Vagina (tissue), 2 donors: ENCODE measurements at regions not wholly inside any gene's neighbourhood (a gene's known extent, or its start where the extent isn't known, plus 50 kb on each side); places are given as distances from the start of the nearest gene placed in this dataset.

Experiments
- DNase-seq, 2 donors: peaks; one replicate each; pipeline ENCODE4 v3.0.0-alpha.2; 2017; ENCODE audit errors: extremely low spot score in 2 of 2
- H3K27ac ChIP-seq: fragments of 200-600 bp; sonication (generic); one replicate; pipeline ENCODE4 v1.5.1; 2019
- H3K27me3 ChIP-seq: fragments of 200-600 bp; sonication (generic); one replicate; pipeline ENCODE4 v1.5.1; 2019
- H3K36me3 ChIP-seq, 2 donors: fragments of 200-600 bp; sonication (generic); one replicate each; pipeline ENCODE4 v1.5.1; 2017 to 2019
- H3K4me1 ChIP-seq: fragments of 200-600 bp; sonication (generic); one replicate; pipeline ENCODE4 v1.5.1; 2019
- H3K4me3 ChIP-seq, 2 donors: fragments of 200-600 bp; sonication (generic); 1 replicate in 1 of 2; 2 replicates in 1 of 2; pipeline ENCODE4 v1.5.1; 2016 to 2019
- H3K9me3 ChIP-seq: fragments of 200-600 bp; sonication (generic); one replicate; pipeline ENCODE4 v1.5.1; 2019
- POLR2A ChIP-seq, 2 donors: fragments of 450-650 bp; IDR thresholded peaks; one replicate each; pipeline ENCODE4 v1.6.1; 2017; ENCODE audit warnings: antibody characterized with exemption in 2 of 2, mild to moderate bottlenecking in 2 of 2, moderate library complexity in 2 of 2
- POLR2AphosphoS5 ChIP-seq, 2 donors: sonication (generic); formaldehyde crosslinking; IDR thresholded peaks; one replicate each; pipeline ENCODE4 v1.9.0; 2017; ENCODE audit warnings: antibody characterized with exemption in 2 of 2, mild to moderate bottlenecking in 2 of 2, low read depth in 1 of 2; ENCODE audit not compliant: insufficient read depth in 1 of 2
- intact Hi-C: fragments of 100-400 bp; cut with DNase I; formaldehyde crosslinking; loops from one replicate; pipeline ENCODE4 v1.15.1; 2023
- TF ChIP-seq, protein P1 (sequence below), 3 experiments: fragments of 450-650 bp in 2 of 3; fragments of 200-600 bp in 1 of 3; sonication (generic) in 1 of 3; IDR thresholded peaks; one replicate each; pipeline ENCODE4 v1.5.1; 2017 to 2019; ENCODE audit warnings: antibody characterized with exemption in 3 of 3, mild to moderate bottlenecking in 2 of 3, moderate library complexity in 2 of 3

DNA sequence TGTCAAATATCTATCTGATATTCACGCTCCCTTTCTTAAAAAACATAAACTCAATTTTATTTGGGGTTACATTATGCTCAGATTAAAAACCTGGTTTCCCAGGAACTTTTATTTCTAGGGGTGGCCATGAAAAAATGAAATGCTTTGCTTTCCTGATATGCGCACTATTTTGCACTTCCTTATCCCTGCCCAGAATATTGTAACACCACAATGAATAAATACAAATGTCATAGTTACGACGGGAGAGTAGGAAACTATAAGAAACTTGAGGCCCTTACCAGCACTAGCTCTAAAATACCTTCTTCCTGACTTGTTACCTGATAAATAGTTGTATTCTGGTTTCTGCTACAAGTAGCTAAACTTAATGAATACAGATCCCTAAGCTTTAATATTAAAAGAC lies 475.6 kb upstream of the CWC22 start:
- H3K27ac ChIP-seq, result no peak overlapping the region
- intact Hi-C loops, result no loop called here
- no peaks in the 10 kb centered on the region for H3K27me3 ChIP-seq
- no peak overlapping the region for H3K4me3 ChIP-seq
- no peaks in the 10 kb centered on the region for H3K4me1 ChIP-seq
- DNase-seq, result no peak
- TF ChIP-seq, protein P1, sequence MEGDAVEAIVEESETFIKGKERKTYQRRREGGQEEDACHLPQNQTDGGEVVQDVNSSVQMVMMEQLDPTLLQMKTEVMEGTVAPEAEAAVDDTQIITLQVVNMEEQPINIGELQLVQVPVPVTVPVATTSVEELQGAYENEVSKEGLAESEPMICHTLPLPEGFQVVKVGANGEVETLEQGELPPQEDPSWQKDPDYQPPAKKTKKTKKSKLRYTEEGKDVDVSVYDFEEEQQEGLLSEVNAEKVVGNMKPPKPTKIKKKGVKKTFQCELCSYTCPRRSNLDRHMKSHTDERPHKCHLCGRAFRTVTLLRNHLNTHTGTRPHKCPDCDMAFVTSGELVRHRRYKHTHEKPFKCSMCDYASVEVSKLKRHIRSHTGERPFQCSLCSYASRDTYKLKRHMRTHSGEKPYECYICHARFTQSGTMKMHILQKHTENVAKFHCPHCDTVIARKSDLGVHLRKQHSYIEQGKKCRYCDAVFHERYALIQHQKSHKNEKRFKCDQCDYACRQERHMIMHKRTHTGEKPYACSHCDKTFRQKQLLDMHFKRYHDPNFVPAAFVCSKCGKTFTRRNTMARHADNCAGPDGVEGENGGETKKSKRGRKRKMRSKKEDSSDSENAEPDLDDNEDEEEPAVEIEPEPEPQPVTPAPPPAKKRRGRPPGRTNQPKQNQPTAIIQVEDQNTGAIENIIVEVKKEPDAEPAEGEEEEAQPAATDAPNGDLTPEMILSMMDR (IDR thresholded peaks at IDR 0.05), result no peak
- TF ChIP-seq POLR2AphosphoS5 (IDR thresholded peaks at IDR 0.05; ENCODE audit: insufficient read depth in 1 of 2, low read depth in 1 of 2) (no peak), POLR2A (IDR thresholded peaks at IDR 0.05) (no peak)
- no peaks in the 10 kb centered on the region for H3K36me3 ChIP-seq
- no peaks in the 10 kb centered on the region for H3K9me3 ChIP-seq

DNA sequence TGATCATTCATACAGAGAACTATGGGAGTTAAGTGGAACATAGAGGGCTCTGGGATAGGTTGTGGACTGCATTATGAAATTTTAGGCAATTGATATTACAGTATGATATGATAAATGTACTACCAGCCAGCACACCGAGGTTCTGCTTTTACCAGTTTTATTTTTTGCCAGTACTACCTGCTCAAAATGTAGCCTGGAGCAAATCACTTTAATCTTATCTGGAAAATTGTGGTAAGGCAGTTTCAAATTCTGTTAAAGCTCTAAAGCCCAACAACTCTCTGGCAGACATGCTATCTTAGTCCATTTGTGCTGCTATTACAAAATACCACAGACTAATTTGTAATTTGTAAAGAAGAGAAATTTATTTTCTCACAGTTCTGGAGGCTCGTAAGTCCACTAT lies 474.9 kb upstream of the CWC22 start:
- intact Hi-C loops, result no loop called here
- Histone ChIP-seq H3K9me3 (no peaks in the 10 kb centered on the region), H3K27ac (no peak overlapping the region), H3K27me3 (no peaks in the 10 kb centered on the region), H3K4me1 (no peaks in the 10 kb centered on the region), H3K36me3 (no peaks in the 10 kb centered on the region), H3K4me3 (no peak overlapping the region)
- DNase-seq, result no peak
- TF ChIP-seq POLR2AphosphoS5 (IDR thresholded peaks at IDR 0.05; ENCODE audit: insufficient read depth in 1 of 2, low read depth in 1 of 2), result no peak
- no peak for TF ChIP-seq POLR2A (IDR thresholded peaks at IDR 0.05)
- TF ChIP-seq, protein P1 (IDR thresholded peaks at IDR 0.05), result no peak

DNA sequence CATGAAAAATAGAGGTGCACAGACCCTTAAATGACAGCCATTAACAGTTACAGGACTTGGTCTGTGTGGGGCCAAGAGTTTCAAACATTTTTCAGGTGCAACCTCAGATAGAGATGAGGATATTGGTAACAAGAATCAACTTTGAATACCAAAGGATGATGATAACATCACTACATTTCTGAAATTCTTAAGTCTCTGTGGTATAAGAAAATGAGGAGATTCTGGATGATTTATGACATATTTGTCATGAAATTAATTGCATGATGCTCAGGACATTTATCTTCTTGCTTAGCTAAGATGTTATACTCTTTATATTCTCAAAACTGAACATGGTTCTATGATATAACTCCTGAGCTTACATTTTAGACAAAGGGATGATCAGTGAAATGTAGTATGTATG lies 471.8 kb upstream of the CWC22 start:
- Histone ChIP-seq H3K4me3 (no peak overlapping the region), H3K4me1 (no peaks in the 10 kb centered on the region), H3K9me3 (no peaks in the 10 kb centered on the region), H3K27ac (no peak overlapping the region), H3K27me3 (no peaks in the 10 kb centered on the region), H3K36me3 (no peaks in the 10 kb centered on the region)
- intact Hi-C loops, result no loop called here
- DNase-seq, result no peak
- no peak for TF ChIP-seq POLR2A (IDR thresholded peaks at IDR 0.05)
- TF ChIP-seq, protein P1 (IDR thresholded peaks at IDR 0.05), result no peak
- TF ChIP-seq POLR2AphosphoS5 (IDR thresholded peaks at IDR 0.05; ENCODE audit: insufficient read depth in 1 of 2, low read depth in 1 of 2), result no peak

DNA sequence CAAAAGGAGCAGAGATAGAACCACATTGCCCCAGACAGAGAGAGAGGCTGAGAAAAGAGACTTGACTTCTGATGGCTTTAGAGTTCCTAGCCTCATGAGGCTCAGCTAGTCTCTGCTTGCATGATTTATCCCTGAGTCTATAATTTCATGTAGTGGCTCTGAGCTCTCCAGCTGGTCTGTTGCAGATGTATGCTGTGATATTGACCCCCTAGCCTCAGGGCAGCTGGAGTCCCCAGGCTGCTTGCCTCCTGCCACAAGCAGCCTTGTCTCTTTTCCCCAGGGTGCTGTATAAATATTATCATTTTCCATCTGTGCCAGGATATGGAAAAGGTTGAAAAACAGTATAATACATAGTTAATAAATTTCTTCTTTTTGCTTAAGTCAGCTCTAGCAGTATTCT lies 467.6 kb upstream of the CWC22 start:
- no peak overlapping the region for H3K27ac ChIP-seq
- no peaks in the 10 kb centered on the region for H3K27me3 ChIP-seq
- H3K9me3 ChIP-seq, result no peaks in the 10 kb centered on the region
- H3K4me3 ChIP-seq, result no peak overlapping the region
- TF ChIP-seq POLR2A (IDR thresholded peaks at IDR 0.05) (no peak), POLR2AphosphoS5 (IDR thresholded peaks at IDR 0.05; ENCODE audit: insufficient read depth in 1 of 2, low read depth in 1 of 2) (no peak)
- TF ChIP-seq, protein P1 (IDR thresholded peaks at IDR 0.05), result no peak
- no peaks in the 10 kb centered on the region for H3K4me1 ChIP-seq
- intact Hi-C loops, result no loop called here
- DNase-seq, result no peak
- no peaks in the 10 kb centered on the region for H3K36me3 ChIP-seq

DNA sequence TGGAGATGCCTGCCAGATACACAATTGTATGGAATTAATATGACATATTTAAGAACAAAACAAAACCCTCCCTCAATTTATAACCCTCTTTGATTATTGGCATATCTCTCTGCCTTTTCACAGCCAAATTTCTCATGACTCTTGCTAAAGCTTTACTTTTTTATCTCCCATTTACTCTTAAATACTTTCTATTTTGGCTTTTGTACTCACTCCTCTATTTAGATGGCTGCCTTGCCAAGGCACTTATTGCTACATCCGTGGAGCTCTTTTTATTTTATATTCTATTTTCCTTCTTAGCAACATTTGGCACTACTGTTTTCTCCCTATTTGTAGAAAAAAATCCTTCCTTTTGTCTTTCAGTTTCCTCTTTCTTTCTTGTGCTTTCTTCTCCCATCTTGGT lies 466.4 kb upstream of the CWC22 start:
- intact Hi-C loops, result no loop called here
- TF ChIP-seq, protein P1 (IDR thresholded peaks at IDR 0.05), result no peak
- TF ChIP-seq POLR2AphosphoS5 (IDR thresholded peaks at IDR 0.05; ENCODE audit: insufficient read depth in 1 of 2, low read depth in 1 of 2) (no peak), POLR2A (IDR thresholded peaks at IDR 0.05) (no peak)
- DNase-seq, result no peak
- no peaks in the 10 kb centered on the region for H3K4me1 ChIP-seq
- no peaks in the 10 kb centered on the region for H3K36me3 ChIP-seq
- H3K9me3 ChIP-seq, result no peaks in the 10 kb centered on the region
- H3K4me3 ChIP-seq, result no peak overlapping the region
- H3K27me3 ChIP-seq, result no peaks in the 10 kb centered on the region
- no peak overlapping the region for H3K27ac ChIP-seq
